HL-60 (cell line): ENCODE measurements at regions not wholly inside any gene's neighbourhood (a gene's known extent, or its start where the extent isn't known, plus 50 kb on each side); places are given as distances from the start of the nearest gene placed in this dataset.

ENCODE experiments used
- DNase-seq, 2 experiments: peaks; one replicate each; pipeline ENCODE4 v3.0.0-alpha.2; 2010 to 2020; ENCODE audit warnings: low read depth in 1 of 2, low spot score in 1 of 2
- H3K27ac ChIP-seq: fragments of 250-450 bp; sonication (Bioruptor Pico); replicated peaks from 2 replicates; pipeline ENCODE4 v1.5.1; 2020; ENCODE audit warnings: mild to moderate bottlenecking, moderate library complexity
- H3K27me3 ChIP-seq: fragments of 250-450 bp; sonication (Bioruptor Pico); 2 replicates; pipeline ENCODE4 v1.5.1; 2021; ENCODE audit warnings: mild to moderate bottlenecking, moderate library complexity; ENCODE audit not compliant: insufficient read depth, poor library complexity, severe bottlenecking
- H3K4me3 ChIP-seq: replicated peaks from 2 replicates; pipeline ENCODE4 v1.5.1; 2011; ENCODE audit warnings: mild to moderate bottlenecking, control low read depth, low read length; ENCODE audit not compliant: insufficient read depth
- GABPA ChIP-seq: IDR thresholded peaks from 2 replicates; pipeline ENCODE4 v1.6.1; 2012; ENCODE audit warnings: low read depth
- POLR2AphosphoS5 ChIP-seq: IDR thresholded peaks from 2 replicates; pipeline ENCODE4 v1.6.1; 2012; ENCODE audit warnings: low read depth
- SPI1 ChIP-seq: IDR thresholded peaks from 2 replicates; pipeline ENCODE4 v1.6.1; 2012; ENCODE audit warnings: low read depth, mild to moderate bottlenecking, borderline replicate concordance
- TF ChIP-seq, protein P1 (sequence below): IDR thresholded peaks from 2 replicates; pipeline ENCODE4 v1.6.1; 2012; ENCODE audit warnings: low read depth; ENCODE audit not compliant: insufficient replicate concordance
- TF ChIP-seq, protein P2 (sequence below): IDR thresholded peaks from one replicate; pipeline ENCODE4 v1.5.1; 2011; ENCODE audit warnings: low read length, control low read depth, inconsistent platforms; ENCODE audit not compliant: insufficient read depth

DNA sequence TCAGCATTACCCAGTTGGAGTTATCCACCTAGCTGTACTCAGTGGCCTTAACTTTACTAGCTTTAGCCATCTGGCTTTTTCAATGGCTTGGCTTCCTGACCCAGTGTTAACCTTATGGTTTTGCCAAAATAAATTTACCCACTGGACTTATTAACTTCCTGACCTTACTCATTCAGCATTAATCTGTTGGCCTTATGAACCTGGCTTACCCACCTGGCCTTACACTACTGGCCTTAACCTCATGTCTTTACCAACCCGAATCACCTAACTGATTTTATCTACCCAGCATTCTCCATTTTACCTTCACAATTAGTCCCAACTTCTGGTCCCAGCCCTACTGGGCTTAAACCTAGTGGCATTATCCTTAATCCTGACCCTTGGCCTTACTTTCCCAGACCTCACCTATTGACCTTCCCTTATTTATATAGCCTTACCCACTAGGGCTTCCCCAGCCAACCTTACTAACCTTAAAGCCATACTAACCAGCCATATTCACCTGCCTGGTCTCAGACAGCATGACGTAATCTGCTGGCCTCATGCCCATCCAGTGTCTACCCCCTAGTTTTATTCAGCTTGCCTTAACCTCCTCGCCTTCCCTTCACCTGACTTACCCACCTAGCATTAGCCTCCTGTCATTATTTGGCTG, 100.0 kb downstream of the IL12A start:
- no peak overlapping the region for H3K4me3 ChIP-seq
- DNase-seq = no peak
- TF ChIP-seq, protein P1, sequence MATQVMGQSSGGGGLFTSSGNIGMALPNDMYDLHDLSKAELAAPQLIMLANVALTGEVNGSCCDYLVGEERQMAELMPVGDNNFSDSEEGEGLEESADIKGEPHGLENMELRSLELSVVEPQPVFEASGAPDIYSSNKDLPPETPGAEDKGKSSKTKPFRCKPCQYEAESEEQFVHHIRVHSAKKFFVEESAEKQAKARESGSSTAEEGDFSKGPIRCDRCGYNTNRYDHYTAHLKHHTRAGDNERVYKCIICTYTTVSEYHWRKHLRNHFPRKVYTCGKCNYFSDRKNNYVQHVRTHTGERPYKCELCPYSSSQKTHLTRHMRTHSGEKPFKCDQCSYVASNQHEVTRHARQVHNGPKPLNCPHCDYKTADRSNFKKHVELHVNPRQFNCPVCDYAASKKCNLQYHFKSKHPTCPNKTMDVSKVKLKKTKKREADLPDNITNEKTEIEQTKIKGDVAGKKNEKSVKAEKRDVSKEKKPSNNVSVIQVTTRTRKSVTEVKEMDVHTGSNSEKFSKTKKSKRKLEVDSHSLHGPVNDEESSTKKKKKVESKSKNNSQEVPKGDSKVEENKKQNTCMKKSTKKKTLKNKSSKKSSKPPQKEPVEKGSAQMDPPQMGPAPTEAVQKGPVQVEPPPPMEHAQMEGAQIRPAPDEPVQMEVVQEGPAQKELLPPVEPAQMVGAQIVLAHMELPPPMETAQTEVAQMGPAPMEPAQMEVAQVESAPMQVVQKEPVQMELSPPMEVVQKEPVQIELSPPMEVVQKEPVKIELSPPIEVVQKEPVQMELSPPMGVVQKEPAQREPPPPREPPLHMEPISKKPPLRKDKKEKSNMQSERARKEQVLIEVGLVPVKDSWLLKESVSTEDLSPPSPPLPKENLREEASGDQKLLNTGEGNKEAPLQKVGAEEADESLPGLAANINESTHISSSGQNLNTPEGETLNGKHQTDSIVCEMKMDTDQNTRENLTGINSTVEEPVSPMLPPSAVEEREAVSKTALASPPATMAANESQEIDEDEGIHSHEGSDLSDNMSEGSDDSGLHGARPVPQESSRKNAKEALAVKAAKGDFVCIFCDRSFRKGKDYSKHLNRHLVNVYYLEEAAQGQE = no peak
- TF ChIP-seq POLR2AphosphoS5 (no peak), GABPA (no peak), SPI1 (no peak)
- TF ChIP-seq, protein P2, sequence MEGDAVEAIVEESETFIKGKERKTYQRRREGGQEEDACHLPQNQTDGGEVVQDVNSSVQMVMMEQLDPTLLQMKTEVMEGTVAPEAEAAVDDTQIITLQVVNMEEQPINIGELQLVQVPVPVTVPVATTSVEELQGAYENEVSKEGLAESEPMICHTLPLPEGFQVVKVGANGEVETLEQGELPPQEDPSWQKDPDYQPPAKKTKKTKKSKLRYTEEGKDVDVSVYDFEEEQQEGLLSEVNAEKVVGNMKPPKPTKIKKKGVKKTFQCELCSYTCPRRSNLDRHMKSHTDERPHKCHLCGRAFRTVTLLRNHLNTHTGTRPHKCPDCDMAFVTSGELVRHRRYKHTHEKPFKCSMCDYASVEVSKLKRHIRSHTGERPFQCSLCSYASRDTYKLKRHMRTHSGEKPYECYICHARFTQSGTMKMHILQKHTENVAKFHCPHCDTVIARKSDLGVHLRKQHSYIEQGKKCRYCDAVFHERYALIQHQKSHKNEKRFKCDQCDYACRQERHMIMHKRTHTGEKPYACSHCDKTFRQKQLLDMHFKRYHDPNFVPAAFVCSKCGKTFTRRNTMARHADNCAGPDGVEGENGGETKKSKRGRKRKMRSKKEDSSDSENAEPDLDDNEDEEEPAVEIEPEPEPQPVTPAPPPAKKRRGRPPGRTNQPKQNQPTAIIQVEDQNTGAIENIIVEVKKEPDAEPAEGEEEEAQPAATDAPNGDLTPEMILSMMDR = no peak
- H3K27me3 ChIP-seq = no peaks in the 10 kb centered on the region
- H3K27ac ChIP-seq = no peak overlapping the region

DNA sequence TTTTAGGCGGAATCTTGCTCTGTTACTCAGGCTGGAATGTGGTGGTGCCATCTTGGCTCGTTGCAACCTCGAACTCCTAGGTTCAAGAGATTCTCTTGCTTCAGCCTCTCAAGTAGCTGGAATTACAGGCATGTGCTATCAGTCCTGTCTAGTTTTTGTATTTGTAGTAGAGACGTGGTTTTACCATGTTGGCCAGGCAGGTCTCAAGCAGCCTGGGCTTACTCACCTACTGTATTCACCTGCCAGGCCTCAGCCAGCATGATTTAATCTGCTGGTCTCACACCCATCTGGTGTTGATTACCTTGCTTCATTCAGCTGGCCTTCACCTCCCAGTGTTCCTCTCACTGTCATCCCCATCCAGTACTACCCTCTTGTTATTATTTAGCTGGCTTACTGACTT, 102.0 kb downstream of the IL12A start:
- no peak overlapping the region for H3K27ac ChIP-seq
- no peaks in the 10 kb centered on the region for H3K27me3 ChIP-seq
- TF ChIP-seq GABPA (no peak), SPI1 (no peak), POLR2AphosphoS5 (no peak)
- TF ChIP-seq, protein P2 = no peak
- TF ChIP-seq, protein P1 = no peak
- H3K4me3 ChIP-seq = no peak overlapping the region
- no peak for DNase-seq

DNA sequence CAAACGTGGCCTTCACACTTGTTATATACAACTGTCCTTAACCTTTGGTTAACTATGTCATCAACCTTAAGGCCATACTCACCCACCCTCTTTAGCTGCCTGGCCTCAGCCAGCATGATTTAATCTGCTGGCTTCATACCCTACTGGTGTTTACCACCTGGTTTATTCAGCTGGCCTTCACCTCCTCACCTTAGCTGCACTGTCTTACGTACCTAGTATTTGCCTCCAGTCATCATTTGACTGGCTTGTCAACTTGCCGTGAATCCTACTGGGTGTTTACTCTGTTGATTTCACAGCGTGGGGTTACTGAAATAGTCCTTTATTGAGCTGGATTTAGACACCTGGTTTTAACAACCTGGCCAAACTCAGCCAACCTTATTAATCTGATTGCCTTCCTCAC, 102.8 kb downstream of the IL12A start:
- no peak for DNase-seq
- no peaks in the 10 kb centered on the region for H3K27me3 ChIP-seq
- TF ChIP-seq SPI1 (no peak), POLR2AphosphoS5 (no peak), GABPA (no peak)
- TF ChIP-seq, protein P1 = no peak
- TF ChIP-seq, protein P2 = no peak
- H3K27ac ChIP-seq = no peak overlapping the region
- H3K4me3 ChIP-seq = no peak overlapping the region
